ENCODE measurements at regions not wholly inside any gene's neighbourhood (a gene's known extent, or its start where the extent isn't known, plus 50 kb on each side); places are given as distances from the start of the nearest gene placed in this dataset.

GRCh38 chr5:38782180-38782835 lies 63.5 kb upstream of the OSMR start:
- ATAC-seq (ENCODE audit: insufficient number of reproducible peaks, low FRiP score, low read depth) = no peak

DNA sequence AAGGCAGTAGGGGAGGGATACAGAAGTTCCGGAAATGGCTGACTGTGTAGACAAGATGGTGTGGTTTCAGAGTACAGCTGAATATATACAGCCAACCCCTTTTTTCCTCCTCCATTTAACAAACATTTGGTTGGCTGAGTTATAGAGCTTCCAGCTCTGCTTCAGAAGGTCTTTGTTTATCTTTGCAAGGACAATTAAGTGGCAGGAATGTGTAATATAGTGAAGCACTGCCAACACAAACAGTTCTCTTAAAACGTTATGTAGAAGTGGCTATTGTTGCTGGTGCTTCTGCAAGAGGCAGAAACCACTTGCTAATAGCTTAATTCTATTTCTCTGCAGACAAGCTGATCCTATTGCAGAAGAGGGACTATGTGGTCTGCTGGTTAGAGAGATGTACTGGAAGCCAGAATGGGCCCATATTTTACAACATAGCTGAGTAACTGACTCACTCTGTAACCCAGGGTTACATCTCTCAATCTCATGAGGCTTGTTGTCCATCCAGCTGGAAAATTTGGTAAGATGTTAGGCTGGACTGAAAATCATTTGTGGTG lies 62.7 kb upstream of the OSMR start:
- no peak for DNase-seq (ENCODE audit: low spot score)
- peak; percentile 25 for TF ChIP-seq CTCF (IDR thresholded peaks at IDR 0.05)
- Histone ChIP-seq H3K27ac (peak overlapping the region; percentile 51 to 59), H3K4me3 (no peak overlapping the region), H3K27me3 (replicated peaks; ENCODE audit: insufficient read depth) (no peaks in the 10 kb centered on the region), H3K4me1 (ENCODE audit: control insufficient read depth in 1 of 2, low read depth in 2 of 2) (peaks cover 6 to 19% of the 10 kb centered on the region in 2 donors), H3K36me3 (no peaks in the 10 kb centered on the region), H3K9me3 (no peaks in the 10 kb centered on the region)
- peak; percentile 88 for ATAC-seq (ENCODE audit: insufficient number of reproducible peaks, low FRiP score, low read depth)

More at GRCh38 chr5:38782180-38782835, 63.5 kb upstream of the OSMR start:
- Histone ChIP-seq H3K9me3 (no peaks in the 10 kb centered on the region), H3K4me3 (no peak overlapping the region), H3K36me3 (no peaks in the 10 kb centered on the region), H3K4me1 (ENCODE audit: control insufficient read depth in 1 of 2, low read depth in 2 of 2) (peaks cover 6 to 19% of the 10 kb centered on the region in 2 donors), H3K27ac (peak overlapping the region; percentile 51 to 59), H3K27me3 (replicated peaks; ENCODE audit: insufficient read depth) (no peaks in the 10 kb centered on the region)
- no peak for DNase-seq (ENCODE audit: low spot score)
- no peak for TF ChIP-seq CTCF (IDR thresholded peaks at IDR 0.05)

GRCh38 chr5:38789134-38789533 lies 56.7 kb upstream of the OSMR start:
- Histone ChIP-seq H3K9me3 (no peaks in the 10 kb centered on the region), H3K4me1 (ENCODE audit: control insufficient read depth in 1 of 2, low read depth in 2 of 2) (no peaks in the 10 kb centered on the region), H3K27me3 (replicated peaks; ENCODE audit: insufficient read depth) (no peaks in the 10 kb centered on the region), H3K27ac (no peak overlapping the region), H3K36me3 (no peaks in the 10 kb centered on the region), H3K4me3 (no peak overlapping the region)
- no peak for TF ChIP-seq CTCF (IDR thresholded peaks at IDR 0.05)
- ATAC-seq (ENCODE audit: insufficient number of reproducible peaks, low FRiP score, low read depth) = no peak
- DNase-seq (ENCODE audit: low spot score) = no peak

- no peaks in the 10 kb centered on the region for H3K36me3 ChIP-seq
- H3K27ac ChIP-seq = no peak overlapping the region
- H3K4me3 ChIP-seq = no peak overlapping the region
- H3K4me1 ChIP-seq (ENCODE audit: control insufficient read depth in 1 of 2, low read depth in 2 of 2) = no peaks in the 10 kb centered on the region
- H3K9me3 ChIP-seq = no peaks in the 10 kb centered on the region
- ATAC-seq (ENCODE audit: insufficient number of reproducible peaks, low FRiP score, low read depth) = no peak
- no peaks in the 10 kb centered on the region for H3K27me3 ChIP-seq (replicated peaks; ENCODE audit: insufficient read depth)
- no peak for DNase-seq (ENCODE audit: low spot score)
- TF ChIP-seq CTCF (IDR thresholded peaks at IDR 0.05) = no peak
These were observed 56.0 kb upstream of the OSMR start for GRCh38 chr5:38789777-38790176.

GRCh38 chr5:38790268-38790667 lies 55.5 kb upstream of the OSMR start:
- H3K36me3 ChIP-seq = no peaks in the 10 kb centered on the region
- ATAC-seq (ENCODE audit: insufficient number of reproducible peaks, low FRiP score, low read depth) (no peak), DNase-seq (ENCODE audit: low spot score) (no peak)
- H3K27ac ChIP-seq = no peak overlapping the region
- TF ChIP-seq CTCF (IDR thresholded peaks at IDR 0.05) = no peak
- no peaks in the 10 kb centered on the region for H3K27me3 ChIP-seq (replicated peaks; ENCODE audit: insufficient read depth)
- H3K9me3 ChIP-seq = no peaks in the 10 kb centered on the region
- peaks cover 0 to under 1% of the 10 kb centered on the region in 2 donors for H3K4me1 ChIP-seq (ENCODE audit: control insufficient read depth in 1 of 2, low read depth in 2 of 2)
- H3K4me3 ChIP-seq = no peak overlapping the region

Data from thoracic aorta (tissue), 2 donors.